Hepatocyte (in vitro differentiated cells): ENCODE measurements at regions not wholly inside any gene's neighbourhood (a gene's known extent, or its start where the extent isn't known, plus 50 kb on each side); places are given as distances from the start of the nearest gene placed in this dataset.

Source experiments
- DNase-seq: peaks from one replicate; pipeline ENCODE4 v3.0.0-alpha.2; 2016; ENCODE audit warnings: low spot score
- H2AFZ ChIP-seq: fragments of 200-600 bp; sonication (generic); 2 replicates; pipeline ENCODE4 v1.6.0; 2016; ENCODE audit warnings: antibody characterized with exemption, mild to moderate bottlenecking
- H3K27ac ChIP-seq: fragments of 200-600 bp; sonication (generic); 2 replicates; pipeline ENCODE4 v1.5.1; 2016; ENCODE audit warnings: mild to moderate bottlenecking
- H3K27me3 ChIP-seq: fragments of 200-600 bp; sonication (generic); 2 replicates; pipeline ENCODE4 v1.6.1; 2016
- H3K36me3 ChIP-seq: fragments of 200-600 bp; sonication (generic); replicated peaks from 2 replicates; pipeline ENCODE4 v1.5.1; 2016; ENCODE audit warnings: low read depth; ENCODE audit not compliant: insufficient read depth
- H3K4me1 ChIP-seq: fragments of 200-600 bp; sonication (generic); 2 replicates; pipeline ENCODE4 v1.5.1; 2016; ENCODE audit warnings: mild to moderate bottlenecking, moderate library complexity; ENCODE audit not compliant: insufficient read depth
- H3K4me2 ChIP-seq: fragments of 200-600 bp; sonication (generic); 2 replicates; pipeline ENCODE4 v1.6.0; 2016
- H3K4me3 ChIP-seq: fragments of 200-600 bp; sonication (generic); 2 replicates; pipeline ENCODE4 v1.5.1; 2016; ENCODE audit warnings: mild to moderate bottlenecking
- H3K79me2 ChIP-seq: fragments of 200-600 bp; sonication (generic); 2 replicates; pipeline ENCODE4 v1.6.0; 2017; ENCODE audit warnings: mild to moderate bottlenecking
- H3K9me2 ChIP-seq: fragments of 200-600 bp; sonication (generic); replicated peaks from 2 replicates; pipeline ENCODE4 v1.6.0; 2017; ENCODE audit warnings: mild to moderate bottlenecking; ENCODE audit not compliant: insufficient read depth
- H3K9me3 ChIP-seq: fragments of 200-600 bp; sonication (generic); 2 replicates; pipeline ENCODE4 v1.5.1; 2016; ENCODE audit warnings: low read depth, mild to moderate bottlenecking
- H4K20me1 ChIP-seq: fragments of 200-600 bp; sonication (generic); 2 replicates; pipeline ENCODE4 v1.6.0; 2016; ENCODE audit warnings: mild to moderate bottlenecking; ENCODE audit not compliant: insufficient read depth, poor library complexity, severe bottlenecking
- CTCF ChIP-seq: fragments of 200-600 bp; sonication (generic); IDR thresholded peaks from 2 replicates; pipeline ENCODE4 v1.5.1; 2016; ENCODE audit warnings: antibody characterized with exemption, mild to moderate bottlenecking; ENCODE audit not compliant: poor library complexity
- EZH2 ChIP-seq: fragments of 200-600 bp; sonication (generic); IDR thresholded peaks from 2 replicates; pipeline ENCODE4 v1.6.1; 2016; ENCODE audit warnings: antibody characterized with exemption, mild to moderate bottlenecking, borderline replicate concordance
- EZH2phosphoT487 ChIP-seq: fragments of 200-600 bp; sonication (generic); IDR thresholded peaks from one replicate; pipeline ENCODE4 v1.6.1; 2018; ENCODE audit warnings: antibody characterized with exemption, mild to moderate bottlenecking, low read depth, moderate library complexity; ENCODE audit not compliant: unreplicated experiment, severe bottlenecking
- whole genome bisulfite sequencing: methylation state at CpG from one replicate; pipeline ENCODE4 v1.1.6; 2016; ENCODE audit warnings: low lambda C conversion rate; ENCODE audit errors: missing lambda C conversion rate; 5-methylcytosine and 5-hydroxymethylcytosine counted together

GRCh38 chr9:4921449-4921848, 63.6 kb upstream of the JAK2 start:
- Histone ChIP-seq H3K4me3 (no peak overlapping the region), H2AFZ (no peak overlapping the region), H3K9me2 (no peaks in the 10 kb centered on the region), H3K4me2 (no peak overlapping the region), H3K79me2 (no peaks in the 10 kb centered on the region), H3K27me3 (no peaks in the 10 kb centered on the region), H3K36me3 (no peaks in the 10 kb centered on the region), H4K20me1 (no peaks in the 10 kb centered on the region), H3K27ac (no peak overlapping the region), H3K4me1 (no peaks in the 10 kb centered on the region), H3K9me3 (no peaks in the 10 kb centered on the region)
- no peak for DNase-seq
- WGBS = 85% methylated on average over 1 of the region's 1 CpG
- TF ChIP-seq CTCF = no peak
- no peak for TF ChIP-seq EZH2phosphoT487
- TF ChIP-seq EZH2 = no peak

- WGBS = 100% methylated on average over 2 of the region's 2 CpGs
- Histone ChIP-seq H3K27me3 (no peaks in the 10 kb centered on the region), H3K4me3 (no peak overlapping the region), H3K36me3 (no peaks in the 10 kb centered on the region), H3K27ac (no peak overlapping the region), H4K20me1 (no peaks in the 10 kb centered on the region), H3K9me2 (no peaks in the 10 kb centered on the region), H3K4me2 (no peak overlapping the region), H3K4me1 (no peaks in the 10 kb centered on the region), H3K79me2 (no peaks in the 10 kb centered on the region), H3K9me3 (no peaks in the 10 kb centered on the region), H2AFZ (no peak overlapping the region)
- TF ChIP-seq EZH2phosphoT487 = no peak
- TF ChIP-seq EZH2 = no peak
- no peak for TF ChIP-seq CTCF
- DNase-seq = no peak
These were observed 63.0 kb upstream of the JAK2 start for GRCh38 chr9:4922101-4922500.

GRCh38 chr9:4922730-4923129, 62.3 kb upstream of the JAK2 start:
- Histone ChIP-seq H3K9me2 (no peaks in the 10 kb centered on the region), H3K36me3 (no peaks in the 10 kb centered on the region), H3K4me3 (no peak overlapping the region), H3K79me2 (no peaks in the 10 kb centered on the region), H3K27me3 (no peaks in the 10 kb centered on the region), H3K27ac (no peak overlapping the region), H3K9me3 (no peaks in the 10 kb centered on the region), H3K4me2 (no peak overlapping the region), H2AFZ (no peak overlapping the region), H3K4me1 (no peaks in the 10 kb centered on the region), H4K20me1 (no peaks in the 10 kb centered on the region)
- no peak for DNase-seq
- TF ChIP-seq EZH2 (no peak), EZH2phosphoT487 (no peak), CTCF (no peak)
- 82% methylated on average over 2 of the region's 2 CpGs for WGBS

- TF ChIP-seq EZH2phosphoT487 (no peak), EZH2 (no peak), CTCF (no peak)
- no peaks in the 10 kb centered on the region for H3K79me2 ChIP-seq
- no peaks in the 10 kb centered on the region for H3K27me3 ChIP-seq
- no peaks in the 10 kb centered on the region for H3K4me1 ChIP-seq
- no peaks in the 10 kb centered on the region for H3K9me2 ChIP-seq
- H3K4me3 ChIP-seq = no peak overlapping the region
- no peaks in the 10 kb centered on the region for H3K36me3 ChIP-seq
- no peaks in the 10 kb centered on the region for H3K9me3 ChIP-seq
- no peak for DNase-seq
- WGBS = 70% methylated on average over 1 of the region's 1 CpG
- H3K27ac ChIP-seq = no peak overlapping the region
- no peaks in the 10 kb centered on the region for H4K20me1 ChIP-seq
- no peak overlapping the region for H2AFZ ChIP-seq
- H3K4me2 ChIP-seq = no peak overlapping the region
These were observed 61.9 kb upstream of the JAK2 start for GRCh38 chr9:4923141-4923540.
